ENCODE measurements at regions not wholly inside any gene's neighbourhood (a gene's known extent, or its start where the extent isn't known, plus 50 kb on each side); places are given as distances from the start of the nearest gene placed in this dataset.

DNA sequence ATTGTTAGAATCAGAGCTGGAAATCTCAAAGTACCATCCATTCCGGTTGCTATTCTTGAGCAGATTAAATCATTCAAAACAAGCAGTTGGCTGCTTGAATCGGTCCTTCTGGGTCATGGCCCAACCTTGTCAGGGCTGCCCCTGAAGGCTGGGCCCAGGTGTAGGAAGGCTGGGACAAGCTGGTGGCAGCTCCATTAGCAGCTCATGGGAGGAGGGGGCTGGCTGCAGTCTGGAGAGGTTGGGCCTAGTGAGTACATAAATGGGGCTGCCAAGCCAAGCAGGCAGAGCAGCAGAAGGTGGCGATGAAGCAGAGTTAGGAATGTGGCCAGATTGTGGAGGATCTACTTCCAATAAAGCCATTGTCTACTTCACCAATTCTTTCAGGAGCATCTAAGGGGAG, 81.4 kb downstream of the ADCYAP1 start:
- TF ChIP-seq, protein P1, sequence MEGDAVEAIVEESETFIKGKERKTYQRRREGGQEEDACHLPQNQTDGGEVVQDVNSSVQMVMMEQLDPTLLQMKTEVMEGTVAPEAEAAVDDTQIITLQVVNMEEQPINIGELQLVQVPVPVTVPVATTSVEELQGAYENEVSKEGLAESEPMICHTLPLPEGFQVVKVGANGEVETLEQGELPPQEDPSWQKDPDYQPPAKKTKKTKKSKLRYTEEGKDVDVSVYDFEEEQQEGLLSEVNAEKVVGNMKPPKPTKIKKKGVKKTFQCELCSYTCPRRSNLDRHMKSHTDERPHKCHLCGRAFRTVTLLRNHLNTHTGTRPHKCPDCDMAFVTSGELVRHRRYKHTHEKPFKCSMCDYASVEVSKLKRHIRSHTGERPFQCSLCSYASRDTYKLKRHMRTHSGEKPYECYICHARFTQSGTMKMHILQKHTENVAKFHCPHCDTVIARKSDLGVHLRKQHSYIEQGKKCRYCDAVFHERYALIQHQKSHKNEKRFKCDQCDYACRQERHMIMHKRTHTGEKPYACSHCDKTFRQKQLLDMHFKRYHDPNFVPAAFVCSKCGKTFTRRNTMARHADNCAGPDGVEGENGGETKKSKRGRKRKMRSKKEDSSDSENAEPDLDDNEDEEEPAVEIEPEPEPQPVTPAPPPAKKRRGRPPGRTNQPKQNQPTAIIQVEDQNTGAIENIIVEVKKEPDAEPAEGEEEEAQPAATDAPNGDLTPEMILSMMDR (IDR thresholded peaks at IDR 0.05) = no peak
- TF ChIP-seq POLR2AphosphoS5 (IDR thresholded peaks at IDR 0.05) = no peak

All from breast epithelium (tissue), 3 donors.